Dedifferentiated amniotic fluid mesenchymal stem cell (primary cell): ENCODE measurements at regions not wholly inside any gene's neighbourhood (a gene's known extent, or its start where the extent isn't known, plus 50 kb on each side); places are given as distances from the start of the nearest gene placed in this dataset.

Experiments used
- DNase-seq: peaks from one replicate; pipeline ENCODE4 v3.0.0-alpha.2; 2016; ENCODE audit errors: extremely low spot score

DNA sequence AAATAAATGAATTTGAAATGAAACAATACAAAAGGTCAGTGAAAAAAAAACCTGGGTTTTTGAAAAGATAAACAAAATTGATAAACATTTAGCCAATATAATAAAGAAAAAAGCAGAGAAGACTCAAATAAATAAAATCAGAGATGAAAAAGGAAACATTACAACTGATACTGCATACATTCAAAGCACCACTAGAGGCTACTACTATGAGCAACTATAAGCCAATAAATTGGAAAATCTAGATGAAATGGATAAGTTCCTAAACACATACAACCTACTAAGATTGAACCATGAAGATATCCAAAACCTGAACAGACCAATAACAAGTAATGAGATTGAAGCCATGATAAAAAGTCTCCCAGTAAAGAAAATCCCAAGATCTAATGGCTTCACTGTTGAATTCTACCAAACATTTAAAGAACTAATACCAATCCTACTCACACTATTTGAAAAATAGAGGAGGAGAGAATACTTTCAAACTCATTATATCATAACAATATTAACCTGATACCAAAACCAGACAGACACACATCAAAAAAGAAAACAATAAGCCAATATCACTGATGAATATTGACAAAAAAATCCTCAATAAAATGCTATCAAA, 80.8 kb upstream of the CERS6 start:
- no peak for DNase-seq

- no peak for DNase-seq
These were observed 77.0 kb upstream of the CERS6 start for GRCh38 chr2:168378960-168379669.

GRCh38 chr2:168380500-168380899, 75.6 kb upstream of the CERS6 start:
- DNase-seq, result no peak

DNA sequence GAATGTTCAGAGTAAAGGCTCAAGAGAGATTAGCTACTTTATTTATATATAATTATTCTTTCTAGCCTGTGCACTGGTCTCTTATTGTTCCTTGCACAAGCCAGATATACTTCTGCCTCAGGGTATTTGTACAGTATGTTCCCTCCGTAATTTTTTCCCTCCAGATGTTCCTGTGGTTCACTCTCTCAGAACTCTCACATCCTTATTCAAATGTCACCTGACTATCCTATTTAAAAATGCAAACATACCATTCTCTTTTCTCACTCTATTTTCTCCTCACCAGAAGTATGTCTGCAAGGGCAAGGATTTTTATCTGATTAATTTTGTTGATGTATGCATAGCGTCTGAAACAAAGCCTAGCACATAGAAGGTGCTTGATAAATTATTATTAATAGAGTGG, 64.0 kb upstream of the CERS6 start:
- no peak for DNase-seq

- DNase-seq, result no peak
These were observed 63.3 kb upstream of the CERS6 start for GRCh38 chr2:168392797-168393196.

DNA sequence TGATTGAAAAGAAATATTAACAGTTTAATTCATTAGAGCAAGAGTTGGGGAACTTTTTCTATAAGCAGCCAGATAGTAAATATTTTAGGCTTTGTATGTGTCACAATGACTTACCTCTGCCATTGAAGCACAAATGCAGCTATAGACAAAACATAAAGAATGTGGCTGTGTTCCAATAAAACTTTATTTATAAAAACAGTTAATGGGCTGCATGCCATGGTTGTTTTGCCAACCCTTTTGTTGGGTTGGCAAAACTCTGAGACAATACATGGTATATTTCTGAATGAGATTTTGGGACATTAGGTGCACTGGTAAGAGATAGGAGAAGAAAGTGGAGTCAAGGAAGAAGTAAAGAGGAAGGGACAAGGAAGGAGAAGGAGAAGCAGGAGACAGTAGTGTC, 61.8 kb upstream of the CERS6 start:
- no peak for DNase-seq

DNA sequence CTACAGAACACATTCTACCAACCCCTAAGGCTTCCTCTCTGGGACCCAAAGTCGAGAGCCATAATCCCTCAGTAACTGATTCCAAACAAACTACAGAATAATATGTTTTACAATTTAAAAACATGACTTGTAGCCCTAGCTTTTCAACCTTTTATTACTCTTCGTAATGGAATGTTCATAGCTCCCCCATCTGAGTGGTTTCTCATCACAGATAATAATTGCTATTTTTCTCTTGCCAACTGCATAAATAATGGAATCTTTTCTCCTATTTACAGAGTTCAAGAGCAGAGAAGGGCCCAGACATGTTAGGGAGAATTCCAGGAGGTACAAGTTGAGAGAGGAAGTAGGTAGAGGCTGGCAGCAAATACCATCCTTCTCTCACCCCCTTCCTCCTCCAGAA, 59.9 kb upstream of the CERS6 start:
- DNase-seq, result no peak

DNA sequence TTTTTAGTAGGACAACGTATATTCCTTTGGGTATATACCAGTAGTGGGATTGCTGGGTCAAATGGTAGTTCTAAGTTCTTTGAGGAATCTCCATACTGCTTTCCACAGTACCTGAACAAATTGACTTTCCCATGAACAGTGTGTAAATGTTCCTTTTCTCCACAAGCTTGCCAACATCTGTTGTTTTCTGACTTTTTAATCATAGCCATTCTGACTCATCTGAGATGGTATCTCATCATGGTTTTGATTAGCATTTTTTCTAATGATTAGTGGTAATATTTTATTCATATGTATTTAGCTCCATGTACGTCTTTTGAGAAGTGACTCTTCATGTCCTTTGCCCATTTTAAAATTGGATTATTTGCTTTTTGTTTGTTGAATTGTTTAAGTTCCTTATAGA, 58.4 kb upstream of the CERS6 start:
- DNase-seq, result no peak

DNA sequence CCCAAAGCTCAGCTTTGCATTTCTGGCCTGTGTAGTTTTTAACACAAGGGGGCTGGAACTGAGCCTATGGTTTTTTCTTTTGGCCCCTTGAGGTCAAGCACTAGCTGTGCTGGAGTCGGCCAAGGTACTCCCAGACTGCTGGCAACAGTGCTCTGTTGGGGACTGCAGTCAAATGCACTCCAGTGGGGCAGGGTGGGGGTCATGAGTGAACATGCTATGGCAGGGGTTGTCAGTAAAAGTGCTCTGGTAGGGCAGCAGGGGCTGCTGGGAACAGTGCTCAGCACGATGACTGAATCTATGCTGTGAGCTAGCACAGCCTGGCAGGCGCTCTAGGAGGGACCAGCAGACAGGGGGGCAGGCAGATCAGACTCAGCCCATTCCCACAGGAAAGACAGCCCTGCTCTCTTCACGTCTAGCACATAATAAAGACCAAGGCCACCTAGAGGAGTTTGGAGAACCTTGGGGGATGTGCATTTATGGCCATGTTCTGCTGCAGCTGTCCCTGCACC, 55.0 kb upstream of the CERS6 start:
- DNase-seq, result no peak

DNA sequence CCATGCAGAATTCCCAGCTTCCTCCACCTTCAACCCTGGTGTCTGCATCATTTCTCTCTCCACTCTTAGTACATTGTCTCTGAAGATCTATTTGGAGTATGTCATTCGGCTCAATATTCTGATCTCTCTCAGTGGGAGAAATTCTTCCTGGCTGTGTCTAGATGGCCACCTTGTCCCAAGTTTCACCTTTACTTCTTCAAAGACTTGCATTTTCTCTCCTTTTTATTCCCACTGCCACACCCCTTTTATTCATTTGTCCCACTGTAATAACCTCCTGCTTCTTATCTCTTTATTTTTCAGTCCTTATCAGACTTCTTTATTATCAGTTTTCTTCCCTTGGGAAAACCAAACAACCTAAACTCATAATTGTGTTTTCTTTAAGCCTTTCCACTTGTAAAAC, 54.3 kb upstream of the CERS6 start:
- DNase-seq, result no peak

- no peak for DNase-seq
These were observed 53.5 kb upstream of the CERS6 start for GRCh38 chr2:168402531-168402930.

- no peak for DNase-seq
These were observed 52.3 kb upstream of the CERS6 start for GRCh38 chr2:168403736-168404135.

DNA sequence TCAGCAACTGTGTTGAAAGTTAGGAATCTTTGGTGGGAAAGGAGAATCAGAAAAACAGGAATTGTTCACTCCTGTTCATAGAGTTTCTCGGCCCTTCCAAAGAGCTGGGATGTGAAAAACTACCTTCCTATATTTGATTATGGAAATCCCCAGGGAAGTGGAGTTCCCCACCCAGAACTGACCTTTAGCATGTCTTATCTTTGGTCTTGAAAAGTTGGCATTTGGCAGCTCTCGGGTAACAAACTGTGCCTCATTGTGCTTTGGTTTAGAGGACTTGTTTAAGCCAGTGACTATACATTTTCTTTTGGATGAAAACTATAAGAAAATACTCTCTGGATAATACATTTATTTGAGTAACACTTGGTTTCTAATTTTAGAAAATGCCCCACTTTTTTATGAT, 51.3 kb upstream of the CERS6 start:
- DNase-seq, result no peak
